ENCODE measurements at regions not wholly inside any gene's neighbourhood (a gene's known extent, or its start where the extent isn't known, plus 50 kb on each side); places are given as distances from the start of the nearest gene placed in this dataset.
"Not testable (repeated sequence)": the region's sequence is repeated elsewhere in the genome, so short reads cannot be mapped to it uniquely, and the experiment has no call there.

DNA sequence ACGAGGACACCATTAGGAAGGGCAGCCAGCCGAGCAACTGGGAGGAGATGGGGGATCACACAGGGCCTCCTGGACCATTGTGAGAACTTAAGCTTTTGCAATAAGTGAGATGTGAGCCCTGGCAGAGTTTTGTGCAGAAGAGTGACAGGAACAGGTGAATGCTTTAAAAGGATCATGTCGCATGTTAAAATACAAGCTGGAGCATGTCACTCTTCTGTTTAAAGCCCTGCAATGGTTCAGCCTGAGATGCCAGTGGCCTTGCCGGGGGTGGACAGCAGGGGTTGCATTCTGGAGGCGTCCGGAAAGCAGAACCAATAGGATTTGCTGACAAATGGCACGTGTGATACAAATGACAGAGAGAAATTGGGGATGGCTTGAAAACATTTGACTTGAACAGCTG is 137.5 kb upstream of the RFLNA start:
- no peaks in the 10 kb centered on the region for H3K9me3 ChIP-seq (ENCODE audit: control insufficient read depth, low read length)
- no peak overlapping the region for H3K9ac ChIP-seq (ENCODE audit: low read length)
- no peak overlapping the region for H3K4me3 ChIP-seq (ENCODE audit: low read length)
- H3K4me1 ChIP-seq (ENCODE audit: control insufficient read depth, insufficient read depth, low read length), result no peaks in the 10 kb centered on the region
- H3K36me3 ChIP-seq (ENCODE audit: control insufficient read depth, insufficient read depth, low read length), result no peaks in the 10 kb centered on the region
- H3K27me3 ChIP-seq (ENCODE audit: control insufficient read depth, insufficient read depth, low read length), result no peaks in the 10 kb centered on the region

DNA sequence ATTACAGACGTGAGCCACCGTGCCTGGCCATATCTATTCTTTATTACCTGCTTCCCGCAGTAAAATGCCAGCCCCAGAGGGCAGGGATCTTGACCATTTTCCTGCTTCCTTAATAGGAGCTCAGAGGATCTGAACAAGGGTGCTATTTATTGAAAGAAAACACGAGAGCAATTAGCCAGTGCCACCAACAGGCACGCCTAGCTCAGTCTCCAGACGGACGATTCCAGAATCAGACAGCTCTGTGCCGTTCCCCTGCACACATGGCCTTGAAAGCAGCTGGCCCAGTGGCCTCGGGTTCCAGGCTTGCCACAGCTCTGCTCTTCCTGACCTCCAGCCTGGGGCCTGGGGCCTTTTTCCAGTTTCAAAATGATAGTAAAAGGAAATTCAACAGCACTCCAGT is 135.2 kb upstream of the RFLNA start:
- H3K4me3 ChIP-seq (ENCODE audit: low read length), result no peak overlapping the region
- peaks cover 10% of the 10 kb centered on the region for H3K4me1 ChIP-seq (ENCODE audit: control insufficient read depth, insufficient read depth, low read length)
- H3K9ac ChIP-seq (ENCODE audit: low read length), result no peak overlapping the region
- H3K36me3 ChIP-seq (ENCODE audit: control insufficient read depth, insufficient read depth, low read length), result no peaks in the 10 kb centered on the region
- no peaks in the 10 kb centered on the region for H3K9me3 ChIP-seq (ENCODE audit: control insufficient read depth, low read length)
- no peaks in the 10 kb centered on the region for H3K27me3 ChIP-seq (ENCODE audit: control insufficient read depth, insufficient read depth, low read length)

DNA sequence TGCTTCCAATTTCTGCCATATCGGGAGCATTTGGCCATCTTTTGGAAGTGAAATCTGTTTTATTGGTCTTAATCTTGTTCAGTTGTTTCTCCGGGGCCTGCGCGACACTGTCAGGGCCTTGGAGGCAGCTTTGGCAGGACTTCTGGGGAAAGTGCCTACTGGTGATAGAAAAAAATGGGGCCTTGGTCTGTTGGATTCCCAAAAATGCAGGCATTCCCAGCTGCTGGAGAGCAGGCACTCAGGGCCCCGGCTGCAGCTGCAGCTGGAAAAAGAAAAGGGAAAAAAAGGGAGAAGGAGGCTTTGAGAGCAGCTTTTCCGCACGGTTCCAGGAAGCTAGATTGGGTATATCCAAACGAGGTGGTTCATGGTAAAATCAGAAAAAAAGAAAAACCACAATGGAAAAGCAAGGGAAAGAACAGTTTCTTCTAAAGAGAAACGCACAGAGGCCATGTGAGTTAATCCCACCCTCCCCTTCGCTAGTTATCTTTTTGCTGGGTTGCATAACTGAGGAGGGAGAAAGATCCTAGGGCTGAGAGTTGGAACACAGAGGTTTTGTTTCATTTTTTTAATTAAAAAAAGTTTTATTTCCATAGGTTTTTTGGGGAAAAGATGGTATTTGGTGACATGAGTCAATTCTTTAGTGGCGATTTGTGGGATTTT is 134.7 kb upstream of the RFLNA start:
- H3K4me3 ChIP-seq (ENCODE audit: low read length), result no peak overlapping the region

DNA sequence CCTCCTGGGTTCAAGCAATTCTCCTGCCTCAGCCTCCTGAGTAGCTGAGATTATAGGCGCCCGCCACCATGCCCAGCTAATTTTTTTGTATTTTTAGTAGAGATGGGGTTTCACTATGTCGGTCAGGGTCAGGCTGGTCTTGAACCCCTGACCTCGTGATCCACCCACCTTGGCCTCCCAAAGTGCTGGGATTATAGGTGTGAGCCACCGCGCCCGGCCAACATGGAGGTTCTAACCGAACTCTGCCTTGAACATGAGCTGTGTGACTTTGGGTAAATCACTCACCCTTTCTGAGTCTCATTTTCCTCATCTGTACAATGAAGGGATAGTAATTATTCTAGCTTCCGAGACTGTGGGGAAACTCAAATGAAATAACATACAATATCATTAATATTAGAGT is 133.5 kb upstream of the RFLNA start:
- H3K9me3 ChIP-seq (ENCODE audit: control insufficient read depth, low read length); H3K36me3 ChIP-seq (ENCODE audit: control insufficient read depth, insufficient read depth, low read length); H3K9ac ChIP-seq (ENCODE audit: low read length); H3K4me3 ChIP-seq (ENCODE audit: low read length); H3K27me3 ChIP-seq (ENCODE audit: control insufficient read depth, insufficient read depth, low read length): not testable (repeated sequence)
- peaks cover 15% of the 10 kb centered on the region for H3K4me1 ChIP-seq (ENCODE audit: control insufficient read depth, insufficient read depth, low read length)

More for the DNA sequence above, 134.7 kb upstream of the RFLNA start:
- Histone ChIP-seq H3K4me1 (ENCODE audit: control insufficient read depth, insufficient read depth, low read length) (peaks cover 10% of the 10 kb centered on the region), H3K27me3 (ENCODE audit: control insufficient read depth, insufficient read depth, low read length) (no peaks in the 10 kb centered on the region), H3K36me3 (ENCODE audit: control insufficient read depth, insufficient read depth, low read length) (no peaks in the 10 kb centered on the region), H3K9me3 (ENCODE audit: control insufficient read depth, low read length) (no peaks in the 10 kb centered on the region), H3K9ac (ENCODE audit: low read length) (no peak overlapping the region)

DNA sequence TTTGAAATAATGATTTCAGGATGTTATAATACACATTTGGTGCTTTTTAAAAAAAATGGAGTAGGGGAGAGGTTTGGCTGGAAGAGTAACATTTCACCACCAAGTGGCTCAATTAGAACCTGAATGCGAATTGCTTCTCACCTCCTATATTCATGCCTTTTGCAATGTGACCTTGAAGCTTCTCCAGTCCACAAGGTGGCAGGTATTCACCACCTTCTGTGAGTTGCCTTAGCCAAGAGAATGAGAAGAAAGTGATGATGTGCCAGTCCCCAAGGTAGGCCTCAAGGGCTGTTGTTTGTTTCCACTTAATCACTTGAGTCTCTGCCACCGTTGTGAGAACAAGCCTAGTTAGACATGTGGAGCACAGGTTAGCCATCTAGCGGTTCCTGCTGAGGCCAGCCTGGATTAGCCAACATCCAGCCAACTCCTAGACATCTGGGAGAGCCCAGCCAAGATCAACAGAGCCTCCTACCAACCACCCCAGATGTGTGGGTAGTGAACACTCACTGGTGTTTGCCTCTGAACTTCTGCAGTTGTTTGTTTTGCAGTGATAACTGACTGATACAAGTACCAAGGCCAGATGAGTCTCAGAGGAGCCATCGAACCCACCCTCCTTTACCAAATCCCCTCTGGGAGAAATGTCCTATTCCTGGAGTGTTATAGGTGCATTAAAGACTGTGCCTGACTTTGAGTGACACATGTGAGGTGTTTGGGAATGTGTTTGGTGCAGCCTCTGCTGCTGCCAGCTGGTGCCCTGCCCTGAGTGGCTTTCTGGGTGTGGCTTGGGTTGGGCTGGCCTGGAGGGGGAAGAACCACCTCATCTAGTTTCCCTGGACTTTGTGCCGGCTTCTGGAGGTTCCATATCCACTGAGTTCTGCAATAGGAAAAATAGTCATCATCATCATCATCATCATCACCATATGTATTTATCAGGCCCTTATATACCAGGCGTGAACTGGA is 132.5 kb upstream of the RFLNA start:
- no peak overlapping the region for H3K9ac ChIP-seq (ENCODE audit: low read length)
- H3K9me3 ChIP-seq (ENCODE audit: control insufficient read depth, low read length), result no peaks in the 10 kb centered on the region
- no peaks in the 10 kb centered on the region for H3K36me3 ChIP-seq (ENCODE audit: control insufficient read depth, insufficient read depth, low read length)
- no peak overlapping the region for H3K4me3 ChIP-seq (ENCODE audit: low read length)
- H3K27me3 ChIP-seq (ENCODE audit: control insufficient read depth, insufficient read depth, low read length), result no peaks in the 10 kb centered on the region
- peaks cover 15% of the 10 kb centered on the region for H3K4me1 ChIP-seq (ENCODE audit: control insufficient read depth, insufficient read depth, low read length)

DNA sequence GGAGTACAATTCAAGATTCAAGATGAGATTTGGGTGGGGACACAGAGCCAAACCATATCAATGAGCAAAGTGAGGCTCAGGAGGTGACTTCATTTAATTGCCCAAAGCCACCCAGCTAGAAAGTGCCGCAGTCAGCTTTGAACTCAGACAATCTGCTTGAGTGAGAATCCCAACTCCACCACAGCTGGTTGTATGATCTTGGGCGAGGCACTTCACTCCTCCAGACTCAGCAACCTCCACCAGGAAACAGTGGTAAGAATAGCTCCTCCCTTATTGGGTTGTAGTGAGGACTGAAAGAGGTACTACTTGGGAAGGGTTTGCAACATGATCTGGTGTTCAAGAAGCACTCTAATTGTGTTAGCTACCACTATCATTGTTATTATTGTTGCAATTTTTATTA is 129.2 kb upstream of the RFLNA start:
- no peaks in the 10 kb centered on the region for H3K36me3 ChIP-seq (ENCODE audit: control insufficient read depth, insufficient read depth, low read length)
- no peaks in the 10 kb centered on the region for H3K27me3 ChIP-seq (ENCODE audit: control insufficient read depth, insufficient read depth, low read length)
- no peak overlapping the region for H3K4me3 ChIP-seq (ENCODE audit: low read length)
- peaks cover 20% of the 10 kb centered on the region for H3K4me1 ChIP-seq (ENCODE audit: control insufficient read depth, insufficient read depth, low read length)
- H3K9me3 ChIP-seq (ENCODE audit: control insufficient read depth, low read length), result no peaks in the 10 kb centered on the region
- H3K9ac ChIP-seq (ENCODE audit: low read length), result no peak overlapping the region

DNA sequence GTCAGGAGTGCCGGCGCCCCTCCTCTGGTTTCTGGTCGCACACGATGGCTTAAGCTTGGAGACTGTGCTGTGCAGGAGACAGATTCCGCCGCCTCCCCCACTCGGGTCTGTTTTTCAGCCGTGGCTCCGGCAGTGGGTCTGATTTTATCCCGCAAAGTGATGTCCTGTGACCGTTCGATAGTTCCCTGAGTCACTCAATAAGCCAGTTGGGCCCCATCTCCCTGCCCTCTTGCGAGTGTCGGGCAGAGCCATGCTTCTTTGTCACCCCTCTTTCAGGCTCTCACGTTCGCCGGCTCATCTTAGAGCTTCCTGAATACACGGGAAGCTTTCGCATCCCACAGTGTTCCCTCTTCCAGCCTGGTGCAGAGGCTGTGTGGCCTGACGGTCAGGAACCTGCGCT is 127.8 kb upstream of the RFLNA start:
- no peaks in the 10 kb centered on the region for H3K27me3 ChIP-seq (ENCODE audit: control insufficient read depth, insufficient read depth, low read length)
- H3K4me1 ChIP-seq (ENCODE audit: control insufficient read depth, insufficient read depth, low read length), result peaks cover 20% of the 10 kb centered on the region
- no peaks in the 10 kb centered on the region for H3K9me3 ChIP-seq (ENCODE audit: control insufficient read depth, low read length)
- no peaks in the 10 kb centered on the region for H3K36me3 ChIP-seq (ENCODE audit: control insufficient read depth, insufficient read depth, low read length)
- no peak overlapping the region for H3K9ac ChIP-seq (ENCODE audit: low read length)
- no peak overlapping the region for H3K4me3 ChIP-seq (ENCODE audit: low read length)

DNA sequence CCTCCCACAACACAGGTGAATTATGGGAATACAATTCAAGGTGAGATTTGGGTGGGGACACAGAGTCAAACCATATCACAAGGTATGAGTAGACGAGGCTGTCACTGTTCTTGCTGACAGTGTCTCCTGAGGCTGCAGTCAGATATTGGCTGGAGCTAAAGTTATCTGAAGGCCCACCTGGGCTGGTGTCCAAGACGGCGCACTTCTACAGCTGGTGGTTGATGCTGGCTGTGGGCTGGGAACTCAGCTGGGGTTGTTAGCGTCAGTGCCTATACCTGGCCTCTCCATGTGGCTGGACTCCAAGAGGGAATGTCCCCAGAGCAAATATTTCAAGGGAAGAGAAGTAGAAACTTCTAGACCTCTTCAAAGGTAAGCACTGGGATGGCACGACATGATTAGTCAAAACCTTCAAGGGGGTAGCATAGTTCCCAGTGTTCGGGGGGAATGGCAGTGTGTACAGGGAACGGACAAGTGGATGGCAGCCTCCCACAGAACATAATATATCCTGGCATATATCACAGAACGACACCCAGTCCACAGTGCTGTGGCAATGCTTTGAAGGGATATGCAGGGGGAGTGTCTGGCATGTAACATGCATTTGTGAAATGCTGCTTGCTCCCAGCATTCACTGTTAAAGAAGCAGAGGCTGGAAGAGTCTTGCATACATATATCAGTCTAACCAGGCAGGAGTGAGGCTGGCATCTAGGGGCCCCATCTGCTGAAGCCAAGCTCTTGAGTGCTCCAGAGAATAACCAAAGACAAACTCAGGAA is 126.7 kb upstream of the RFLNA start:
- Histone ChIP-seq H3K9me3 (ENCODE audit: control insufficient read depth, low read length) (no peaks in the 10 kb centered on the region), H3K36me3 (ENCODE audit: control insufficient read depth, insufficient read depth, low read length) (no peaks in the 10 kb centered on the region), H3K4me1 (ENCODE audit: control insufficient read depth, insufficient read depth, low read length) (peaks cover 13% of the 10 kb centered on the region), H3K27me3 (ENCODE audit: control insufficient read depth, insufficient read depth, low read length) (no peaks in the 10 kb centered on the region), H3K9ac (ENCODE audit: low read length) (no peak overlapping the region), H3K4me3 (ENCODE audit: low read length) (no peak overlapping the region)

DNA sequence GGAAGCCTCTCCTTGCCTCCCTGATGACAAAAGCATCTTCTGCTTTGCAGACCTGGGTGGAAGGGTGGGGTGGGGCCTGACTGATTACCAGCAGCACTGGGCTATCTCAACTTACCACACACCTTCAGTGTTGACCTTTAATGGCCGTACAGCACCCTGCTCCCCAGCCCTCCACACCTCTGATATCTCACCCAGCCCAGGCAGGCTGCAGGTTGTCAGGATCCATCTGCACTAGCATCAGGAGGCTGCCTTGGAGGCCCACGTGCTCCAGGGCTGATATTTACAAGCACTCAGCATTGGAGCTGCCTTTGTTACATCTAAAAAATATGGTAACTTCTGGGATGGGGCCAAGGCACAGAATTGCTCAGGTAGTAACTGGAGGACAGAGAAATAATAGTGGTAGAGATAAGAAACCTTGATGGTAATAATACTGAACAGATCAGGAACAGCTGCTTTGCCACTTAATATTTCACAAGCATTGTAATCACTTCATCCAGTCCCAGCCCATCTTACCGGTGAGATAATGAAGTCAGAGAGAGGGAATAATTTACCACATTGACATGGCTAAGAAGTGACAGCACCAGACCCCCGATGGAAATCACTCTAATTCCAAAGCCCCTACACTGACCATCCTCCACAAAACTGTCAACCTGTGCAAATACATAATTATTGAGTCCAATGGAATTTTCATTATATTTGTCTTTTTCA is 125.2 kb upstream of the RFLNA start:
- no peak overlapping the region for H3K4me3 ChIP-seq (ENCODE audit: low read length)
- H3K27me3 ChIP-seq (ENCODE audit: control insufficient read depth, insufficient read depth, low read length), result no peaks in the 10 kb centered on the region
- H3K9ac ChIP-seq (ENCODE audit: low read length), result no peak overlapping the region
- H3K4me1 ChIP-seq (ENCODE audit: control insufficient read depth, insufficient read depth, low read length), result peaks cover 11% of the 10 kb centered on the region
- no peaks in the 10 kb centered on the region for H3K9me3 ChIP-seq (ENCODE audit: control insufficient read depth, low read length)
- no peaks in the 10 kb centered on the region for H3K36me3 ChIP-seq (ENCODE audit: control insufficient read depth, insufficient read depth, low read length)

DNA sequence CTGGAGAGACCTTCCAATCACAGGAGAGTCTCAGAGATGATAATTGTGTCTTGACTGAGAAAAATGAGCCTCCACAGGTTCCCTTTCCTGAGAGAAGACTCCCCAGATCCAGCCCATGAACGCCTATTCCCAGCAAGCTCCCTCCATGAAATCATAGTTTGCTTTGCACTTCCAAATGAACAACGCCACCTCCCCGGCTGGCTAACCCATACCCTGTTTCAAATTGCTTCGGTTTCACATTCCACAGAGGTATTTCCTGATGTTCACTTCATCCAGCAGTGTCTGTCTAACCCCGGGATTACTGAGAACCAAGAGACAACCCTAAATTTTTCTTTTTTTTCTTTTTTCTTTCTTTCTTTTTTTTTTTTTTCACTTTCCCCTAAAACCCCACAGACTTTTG is 124.1 kb upstream of the RFLNA start:
- Histone ChIP-seq H3K4me1 (ENCODE audit: control insufficient read depth, insufficient read depth, low read length) (peaks cover 8% of the 10 kb centered on the region), H3K9me3 (ENCODE audit: control insufficient read depth, low read length) (no peaks in the 10 kb centered on the region), H3K36me3 (ENCODE audit: control insufficient read depth, insufficient read depth, low read length) (no peaks in the 10 kb centered on the region), H3K9ac (ENCODE audit: low read length) (no peak overlapping the region), H3K27me3 (ENCODE audit: control insufficient read depth, insufficient read depth, low read length) (no peaks in the 10 kb centered on the region), H3K4me3 (ENCODE audit: low read length) (no peak overlapping the region)

DNA sequence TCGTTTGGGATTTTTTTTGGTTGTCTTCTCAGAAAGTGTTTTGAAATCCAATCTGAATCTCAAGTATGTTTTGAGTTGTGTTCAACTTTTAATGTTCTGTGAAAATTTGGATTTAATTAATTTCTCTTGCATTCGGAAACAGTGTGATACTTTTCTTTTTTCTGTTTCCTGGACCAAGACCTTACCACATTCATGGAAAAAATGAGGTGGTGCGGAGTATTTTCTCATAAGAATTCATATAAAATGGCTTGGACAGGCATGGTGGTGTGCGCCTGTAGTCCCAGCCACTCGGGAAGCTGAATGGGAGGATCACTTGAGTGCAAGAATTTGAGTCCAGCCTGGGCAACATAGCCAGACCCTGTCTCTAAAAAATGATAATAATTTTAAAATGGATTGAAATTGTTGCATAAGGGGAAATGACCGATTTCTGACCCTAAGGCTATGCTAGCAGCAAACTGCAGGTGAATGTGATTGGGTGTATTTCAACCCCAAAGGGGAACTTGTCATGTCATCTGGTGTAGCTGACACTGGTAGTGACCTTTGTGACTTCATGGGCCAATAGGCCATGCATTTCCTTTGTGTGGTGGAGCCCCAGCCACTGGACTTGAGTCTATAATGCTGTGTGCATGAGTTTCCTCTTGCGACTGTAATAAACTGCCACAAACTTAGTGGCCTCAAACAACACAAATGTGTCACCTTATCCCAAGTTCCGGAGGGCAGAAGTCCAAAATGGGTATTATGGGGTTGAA is 123.5 kb upstream of the RFLNA start:
- Histone ChIP-seq H3K4me1 (ENCODE audit: control insufficient read depth, insufficient read depth, low read length) (peaks cover 6% of the 10 kb centered on the region), H3K9ac (ENCODE audit: low read length) (no peak overlapping the region), H3K9me3 (ENCODE audit: control insufficient read depth, low read length) (no peaks in the 10 kb centered on the region), H3K36me3 (ENCODE audit: control insufficient read depth, insufficient read depth, low read length) (no peaks in the 10 kb centered on the region), H3K27me3 (ENCODE audit: control insufficient read depth, insufficient read depth, low read length) (no peaks in the 10 kb centered on the region), H3K4me3 (ENCODE audit: low read length) (no peak overlapping the region)

All from mucosa of stomach (tissue), 1 donor.